HG03432 (cell line): ENCODE measurements at regions not wholly inside any gene's neighbourhood (a gene's known extent, or its start where the extent isn't known, plus 50 kb on each side); places are given as distances from the start of the nearest gene placed in this dataset.

Experiments
- ATAC-seq: cut with Tn5 transposase; IDR thresholded peaks from one replicate; pipeline ENCODE4 v1.9.1; 2021; ENCODE audit warnings: mild to moderate bottlenecking, moderate library complexity; ENCODE audit not compliant: unreplicated experiment

- no peak for ATAC-seq
Measured at GRCh38 chr2:220090050-220090449, 462.6 kb downstream of the SLC4A3 start.

- ATAC-seq, result no peak
Measured at GRCh38 chr2:220096406-220096805, 469.0 kb downstream of the SLC4A3 start.

GRCh38 chr2:220101980-220102379, 474.6 kb downstream of the SLC4A3 start:
- no peak for ATAC-seq

- no peak for ATAC-seq
Measured at GRCh38 chr2:220103596-220103995, 476.2 kb downstream of the SLC4A3 start.

DNA sequence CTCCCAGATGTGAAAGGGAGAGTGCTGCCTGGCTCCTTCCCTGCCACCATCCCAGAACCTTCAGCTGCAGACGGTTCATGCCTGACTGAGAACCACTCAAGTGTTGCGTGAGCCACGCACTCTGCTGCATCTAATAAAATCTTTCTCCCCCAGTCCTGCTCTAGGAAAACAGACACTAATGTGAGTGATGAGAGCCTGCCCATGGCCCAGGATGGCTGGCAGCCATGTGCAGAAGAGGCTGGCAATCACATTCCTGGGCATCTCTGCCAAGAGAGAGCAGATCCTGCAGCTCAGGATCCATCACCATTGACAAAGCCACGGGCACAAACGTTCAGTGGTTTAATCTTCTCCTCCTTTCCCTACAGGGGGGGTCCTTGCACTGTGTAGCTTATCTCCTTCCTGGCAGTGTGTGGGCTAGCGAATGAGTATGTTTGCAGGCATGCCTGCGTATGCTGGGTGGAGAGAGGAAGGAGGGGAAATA, 477.5 kb downstream of the SLC4A3 start:
- no peak for ATAC-seq

GRCh38 chr2:220106065-220106464, 478.6 kb downstream of the SLC4A3 start:
- ATAC-seq, result no peak

GRCh38 chr2:220107380-220107791, 480.0 kb downstream of the SLC4A3 start:
- ATAC-seq, result no peak

GRCh38 chr2:220114443-220114842, 487.0 kb downstream of the SLC4A3 start:
- ATAC-seq, result no peak

- ATAC-seq, result no peak
Measured at GRCh38 chr2:220117025-220117424, 489.6 kb downstream of the SLC4A3 start.

GRCh38 chr2:220120041-220120440, 492.6 kb downstream of the SLC4A3 start:
- ATAC-seq, result no peak

DNA sequence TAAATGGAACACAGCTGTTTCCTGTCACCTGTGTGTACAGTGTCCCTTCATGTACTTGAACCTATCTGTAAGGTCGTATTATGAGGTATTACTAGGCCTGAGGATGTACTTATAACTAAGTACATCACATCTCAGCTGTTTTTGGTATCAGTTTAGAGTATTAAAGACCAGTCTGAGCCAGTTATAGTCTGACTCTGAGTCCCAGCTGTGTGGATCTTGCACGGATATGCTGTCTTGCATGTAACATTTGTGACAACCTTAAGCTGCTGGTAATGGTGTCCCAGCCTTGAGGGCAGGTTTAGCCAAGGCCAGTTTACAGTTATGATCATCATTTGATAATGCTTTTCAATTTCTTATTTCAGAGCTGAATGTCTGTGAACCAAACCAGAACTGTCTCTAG, 496.3 kb downstream of the SLC4A3 start:
- no peak for ATAC-seq

DNA sequence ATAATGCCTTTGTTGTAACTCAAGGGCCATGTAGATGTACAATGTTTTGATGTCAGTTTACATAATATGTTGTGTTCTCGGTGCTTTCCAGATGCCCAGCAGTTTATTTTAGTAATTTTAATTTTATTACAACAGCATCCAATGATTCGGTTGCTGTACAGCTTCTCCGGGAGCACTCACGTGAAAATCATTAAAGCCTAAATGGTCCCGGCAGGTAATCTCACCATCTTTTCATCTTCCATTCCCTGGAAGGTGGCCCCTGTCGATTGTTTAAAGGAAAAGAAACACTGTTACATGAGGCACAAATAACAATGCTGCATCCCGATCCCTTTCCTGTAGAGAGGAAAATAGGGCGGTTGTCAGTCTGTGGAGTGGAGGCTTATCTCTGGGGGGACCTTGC, 498.1 kb downstream of the SLC4A3 start:
- ATAC-seq, result no peak

DNA sequence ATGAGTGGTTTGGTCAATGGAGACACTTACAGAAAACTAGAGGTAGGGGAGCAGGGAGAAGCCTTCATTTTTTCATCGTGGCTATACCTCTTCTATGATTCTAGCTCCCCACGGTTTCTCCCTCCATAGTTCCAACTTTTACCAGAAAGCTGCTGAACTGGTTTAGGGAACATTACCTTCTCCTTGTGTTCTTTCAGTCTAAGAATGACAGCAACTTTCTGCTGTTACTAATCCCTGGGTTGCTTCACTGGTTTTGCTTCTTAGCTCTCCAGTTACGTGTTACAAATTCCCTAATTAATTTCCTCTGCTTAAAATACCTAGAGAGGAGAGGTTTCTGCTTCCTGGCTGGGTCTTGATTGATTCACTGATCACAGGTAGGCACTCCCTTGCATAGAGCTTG, 499.9 kb downstream of the SLC4A3 start:
- ATAC-seq, result no peak

DNA sequence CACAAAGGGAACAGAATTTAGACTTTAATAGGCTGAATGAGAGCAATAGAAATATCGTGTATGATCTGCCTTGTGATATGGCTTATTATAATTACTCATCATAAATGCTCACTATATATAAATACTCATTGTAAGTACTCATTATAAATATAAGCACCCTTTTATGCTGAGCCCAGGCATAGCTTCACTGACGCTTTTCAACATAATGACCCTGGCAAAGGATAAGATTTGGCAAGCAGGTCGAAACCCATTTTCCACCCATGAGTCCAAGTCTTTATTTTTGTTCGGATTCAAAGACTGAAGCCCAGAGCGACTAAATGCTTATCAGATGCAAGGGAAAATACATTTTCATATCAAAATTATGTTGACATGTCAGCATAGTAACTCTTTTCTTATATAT, 500.4 kb downstream of the SLC4A3 start:
- ATAC-seq, result no peak

DNA sequence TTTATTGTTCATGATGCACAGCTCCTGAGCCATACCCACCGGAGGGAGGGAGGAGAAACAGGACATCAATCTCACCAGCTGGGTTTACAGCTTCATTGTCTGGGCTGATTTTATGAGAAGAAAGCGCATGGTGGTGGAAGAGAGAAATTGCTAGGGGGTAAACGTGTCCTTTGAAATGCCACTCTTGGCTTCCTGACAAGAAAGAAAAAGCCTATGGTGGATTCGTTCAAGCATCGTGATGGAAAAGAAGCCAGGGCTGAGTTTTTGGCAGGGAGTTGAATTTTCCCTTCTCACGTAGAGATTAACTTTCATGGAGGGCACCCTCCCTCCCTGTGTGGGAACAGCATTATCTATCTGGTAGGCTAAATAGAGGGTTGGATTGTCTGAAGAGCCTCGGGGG, 502.0 kb downstream of the SLC4A3 start:
- no peak for ATAC-seq

DNA sequence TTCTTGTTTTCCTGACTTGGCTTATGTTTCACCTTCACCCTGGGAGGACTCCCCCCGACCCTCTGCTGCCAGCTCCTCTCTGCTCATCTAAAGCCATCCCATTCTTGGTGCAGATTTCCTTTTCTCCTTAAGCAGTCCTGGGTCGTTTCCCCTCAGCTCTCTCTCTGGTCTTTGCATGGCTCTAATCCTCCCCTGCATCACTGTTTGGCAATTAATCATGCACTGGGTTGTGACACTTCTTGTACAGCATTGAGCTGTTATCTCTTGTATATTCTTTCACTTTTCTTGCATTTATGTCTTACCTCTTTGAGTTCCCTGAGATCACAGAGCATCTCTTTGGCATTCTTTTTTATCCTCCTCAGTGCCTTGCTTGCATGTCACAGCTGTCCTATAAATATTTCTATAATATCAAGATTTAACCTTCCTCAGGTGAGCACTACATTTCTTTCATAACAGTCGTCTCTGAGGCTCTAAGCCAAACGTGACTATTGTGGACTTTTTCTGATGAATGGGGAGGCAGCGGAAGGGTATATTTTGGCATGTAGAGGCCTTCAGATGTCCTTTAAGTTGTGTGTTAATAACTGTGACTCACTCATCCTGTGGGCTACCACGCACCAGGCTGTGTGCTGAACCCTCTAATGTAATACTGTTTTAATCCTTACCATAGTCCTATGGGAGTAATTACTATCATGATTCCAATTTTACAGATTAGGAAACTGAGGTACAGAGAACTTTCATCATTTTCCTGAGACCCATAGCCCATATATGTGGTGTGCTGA, 507.5 kb downstream of the SLC4A3 start:
- no peak for ATAC-seq

DNA sequence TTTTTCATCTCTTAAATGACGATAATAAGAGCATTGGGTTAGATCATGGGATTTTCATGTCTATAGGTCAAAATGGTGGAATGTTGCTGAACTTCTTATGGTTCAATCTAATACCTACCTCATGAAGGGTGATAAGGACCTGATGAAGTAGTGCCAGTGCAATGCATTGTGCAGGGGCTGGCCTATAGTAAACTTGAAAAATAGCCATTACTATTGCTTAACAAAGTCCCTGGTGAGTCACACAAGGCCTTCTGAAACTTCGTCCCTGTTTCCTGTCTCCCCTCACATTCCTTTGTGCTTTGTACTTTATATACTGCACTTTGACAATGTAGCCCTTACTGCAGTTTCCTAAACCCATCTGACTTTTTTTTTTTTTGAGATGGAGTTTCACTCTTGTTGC, 515.9 kb downstream of the SLC4A3 start:
- ATAC-seq, result no peak

DNA sequence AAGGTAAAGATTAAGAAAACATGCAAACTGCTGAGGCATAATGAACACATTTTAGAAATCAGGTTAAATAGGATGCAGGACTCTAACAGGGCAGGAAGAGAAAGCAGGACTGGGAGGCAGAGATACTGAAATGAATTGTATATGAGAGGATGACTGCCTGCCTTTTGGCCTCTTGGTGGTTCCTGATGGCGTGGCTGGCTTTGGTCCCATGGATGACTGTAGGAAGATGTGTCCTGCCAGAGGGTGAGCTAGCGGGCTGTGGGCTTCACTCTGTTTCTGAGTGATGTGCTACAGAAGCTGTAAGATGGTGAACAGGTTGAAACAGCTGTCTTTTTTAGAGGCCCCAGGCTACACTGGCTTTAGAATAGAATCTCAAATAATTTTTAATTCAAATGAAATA, 517.0 kb downstream of the SLC4A3 start:
- ATAC-seq, result no peak

- ATAC-seq, result no peak
Measured at GRCh38 chr2:220147161-220148038, 520.0 kb downstream of the SLC4A3 start.

DNA sequence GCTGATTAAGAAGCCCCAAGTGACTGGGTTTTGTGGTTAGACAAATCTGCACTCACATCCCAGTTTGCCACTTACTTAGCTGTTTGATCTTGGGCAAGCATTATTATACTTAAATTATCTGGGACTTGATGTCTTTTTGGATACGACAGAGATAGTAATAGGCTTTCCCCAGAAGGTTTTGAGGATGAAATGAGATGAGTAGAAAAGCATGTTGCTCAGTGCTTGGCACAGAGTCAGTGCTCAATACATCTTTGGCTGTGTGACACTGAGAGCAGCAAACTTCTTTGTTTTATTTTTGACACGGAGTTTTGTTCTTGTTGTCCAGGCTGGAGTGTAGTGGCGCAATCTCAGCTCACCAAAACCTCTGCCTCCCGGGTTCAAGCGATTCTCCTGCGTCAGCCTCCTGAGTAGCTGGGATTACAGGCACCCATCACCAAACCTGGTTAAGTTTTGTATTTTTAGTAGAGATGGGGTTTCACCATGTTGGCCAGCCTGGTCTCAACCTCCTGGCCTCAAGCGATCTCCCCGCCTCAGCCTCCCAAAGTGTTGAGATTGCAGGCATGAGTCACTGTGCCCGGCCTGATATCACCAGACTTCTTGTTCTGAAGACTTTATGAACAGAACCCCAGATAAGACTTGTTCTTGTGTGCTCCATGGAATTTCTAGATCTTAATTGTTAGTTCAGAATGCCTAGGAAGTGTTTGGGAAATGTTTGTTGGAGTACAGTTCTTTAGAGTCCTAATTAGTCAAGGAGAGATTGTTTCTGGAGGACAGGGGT, 521.2 kb downstream of the SLC4A3 start:
- no peak for ATAC-seq

- ATAC-seq, result no peak
Measured at GRCh38 chr2:220151341-220151740, 523.9 kb downstream of the SLC4A3 start.
